Endothelial cell of umbilical vein (primary cell): ENCODE measurements at regions not wholly inside any gene's neighbourhood (a gene's known extent, or its start where the extent isn't known, plus 50 kb on each side); places are given as distances from the start of the nearest gene placed in this dataset.

Experiments used
- BruUV-seq: library from RNA; stranded (reverse); fragments of 400-500 nt; replicated peaks from 2 replicates; lab custom pipeline; 2021; lab: Mats Ljungman, UMichigan
- CTCF ChIA-PET: fragments of 300-600, 350-600 bp; sonication (Branson Sonifier 250); formaldehyde crosslinking; loops from one replicate; lab custom pipeline; 2021; ENCODE audit warnings: antibody characterized with exemption, inconsistent platforms; lab: Charles Lee
- POLR2A ChIA-PET: fragments of 300-600, 350-600 bp; sonication (Branson Sonifier 250); formaldehyde crosslinking; loops from one replicate; lab custom pipeline; 2021; ENCODE audit warnings: antibody characterized with exemption, inconsistent platforms; lab: Charles Lee
- DNase-seq: peaks from one replicate; pipeline ENCODE4 v3.0.0-alpha.2; 2011; ENCODE audit warnings: low read depth, low spot score
- FAIRE-seq: peaks from 2 replicates; lab custom pipeline; 2011; peaks lifted over from hg19 to GRCh38; lab: Jason Lieb, UNC
- H2AFZ ChIP-seq: 2 replicates; pipeline ENCODE4 v1.6.0; 2012; ENCODE audit warnings: low read depth, low read length, control low read depth, inconsistent platforms
- H3K27ac ChIP-seq: 2 replicates; pipeline ENCODE4 v1.5.1; 2011; ENCODE audit warnings: low read depth, mild to moderate bottlenecking, control low read depth, low read length, moderate library complexity; ENCODE audit not compliant: insufficient read depth
- H3K27me3 ChIP-seq, 2 experiments: 2 replicates each; pipeline versions ENCODE4 v1.6.0 to v1.6.1; 2011; ENCODE audit warnings: low read length in 2 of 2, mixed read lengths in 1 of 2; ENCODE audit not compliant: control insufficient read depth in 2 of 2, insufficient read depth in 2 of 2
- H3K36me3 ChIP-seq, 2 experiments: 2 replicates in 1 of 2; 3 replicates in 1 of 2; pipeline ENCODE4 v1.5.1; 2011; ENCODE audit warnings: low read length in 2 of 2, mild to moderate bottlenecking in 1 of 2, moderate library complexity in 1 of 2; ENCODE audit not compliant: control insufficient read depth in 2 of 2, insufficient read depth in 2 of 2; ENCODE audit errors: extremely low read depth in 1 of 2
- H3K4me1 ChIP-seq: 3 replicates; pipeline ENCODE4 v1.5.1; 2011; ENCODE audit warnings: mild to moderate bottlenecking, low read length; ENCODE audit not compliant: control insufficient read depth, insufficient read depth; ENCODE audit errors: extremely low read depth
- H3K4me2 ChIP-seq: 2 replicates; pipeline ENCODE4 v1.6.1; 2011; ENCODE audit warnings: low read length, control low read depth, mixed read lengths; ENCODE audit not compliant: insufficient read depth
- H3K4me3 ChIP-seq, 3 experiments: fragments of 200-600 bp in 1 of 3; sonication (generic), shearing (Covaris generic) in 1 of 3; replicated peaks in 1 of 3; 2 replicates each; pipeline ENCODE4 v1.5.1; 2011 to 2016; ENCODE audit warnings: control low read depth in 3 of 3, low read length in 3 of 3, mild to moderate bottlenecking in 2 of 3, inconsistent platforms in 1 of 3, low read depth in 1 of 3, moderate library complexity in 1 of 3; ENCODE audit not compliant: insufficient read depth in 1 of 3
- H3K79me2 ChIP-seq: 2 replicates; pipeline ENCODE4 v1.6.0; 2012; ENCODE audit warnings: low read length, inconsistent platforms; ENCODE audit not compliant: control insufficient read depth, insufficient read depth
- H3K9ac ChIP-seq: replicated peaks from 2 replicates; pipeline ENCODE3; 2011; ENCODE audit warnings: low read length, control low read depth; ENCODE audit not compliant: insufficient read depth; ENCODE audit errors: extremely low read depth
- H3K9me1 ChIP-seq: replicated peaks from 3 replicates; pipeline ENCODE4 v1.6.0; 2011; ENCODE audit warnings: mild to moderate bottlenecking, low read length; ENCODE audit not compliant: control insufficient read depth, insufficient read depth; ENCODE audit errors: extremely low read depth
- H3K9me3 ChIP-seq: replicated peaks from 2 replicates; pipeline ENCODE4 v1.5.1; 2012; ENCODE audit warnings: low read length, inconsistent platforms; ENCODE audit not compliant: control insufficient read depth, insufficient read depth
- H4K20me1 ChIP-seq: replicated peaks from 2 replicates; pipeline ENCODE3; 2011; ENCODE audit warnings: mild to moderate bottlenecking, low read length; ENCODE audit not compliant: control insufficient read depth, insufficient read depth; ENCODE audit errors: extremely low read depth
- CTCF ChIP-seq, 2 donors: IDR thresholded peaks; 1 replicate in 1 of 2; 2 replicates in 1 of 2; pipeline ENCODE4 v1.5.1; 2011; ENCODE audit warnings: low read length in 2 of 2, mild to moderate bottlenecking in 2 of 2, moderate library complexity in 2 of 2, control low read depth in 1 of 2, inconsistent platforms in 1 of 2, low read depth in 1 of 2; ENCODE audit not compliant: insufficient read depth in 1 of 2; ENCODE audit errors: extremely low read depth in 1 of 2
- EZH2 ChIP-seq: IDR thresholded peaks from 2 replicates; pipeline ENCODE4 v1.6.1; 2012; ENCODE audit warnings: borderline replicate concordance, low read depth, mild to moderate bottlenecking, moderate library complexity, low read length, inconsistent platforms; ENCODE audit not compliant: severe bottlenecking
- FOS ChIP-seq: IDR thresholded peaks from 2 replicates; pipeline ENCODE4 v1.6.1; 2011; ENCODE audit warnings: mild to moderate bottlenecking, low read length, moderate library complexity, borderline replicate concordance; ENCODE audit not compliant: insufficient read depth
- GATA2 ChIP-seq: IDR thresholded peaks from 2 replicates; pipeline ENCODE4 v1.7.0; 2011; ENCODE audit warnings: low read depth, mild to moderate bottlenecking, moderate library complexity, mixed read lengths, low read length; ENCODE audit not compliant: insufficient read length, insufficient read depth
- JUN ChIP-seq: IDR thresholded peaks from 2 replicates; pipeline ENCODE4 v1.6.1; 2011; ENCODE audit warnings: borderline replicate concordance, low read depth; ENCODE audit not compliant: insufficient read length, insufficient read depth
- MYC ChIP-seq: IDR thresholded peaks from one replicate; pipeline ENCODE4 v1.6.1; 2011; ENCODE audit warnings: mild to moderate bottlenecking, low read depth, low read length
- POLR2A ChIP-seq: IDR thresholded peaks from 2 replicates; pipeline ENCODE4 v1.6.1; 2012; ENCODE audit warnings: low read depth, mild to moderate bottlenecking, control low read depth, low read length
- POLR2AphosphoS5 ChIP-seq: IDR thresholded peaks from 2 replicates; pipeline ENCODE4 v1.6.1; 2012; ENCODE audit warnings: low read depth, mild to moderate bottlenecking, control low read depth, low read length, moderate library complexity; ENCODE audit not compliant: insufficient read depth
- dilution Hi-C: fragments of 300-500 bp; cut with MboI; formaldehyde crosslinking; loops from one replicate; pipeline ENCODE4 v1.15.0; 2019; ENCODE audit warnings: low sequenced_read_pairs; ENCODE audit not compliant: extremely low pct_ligation_motif_present
- intact Hi-C: fragments of 100-400 bp; cut with micrococcal nuclease; formaldehyde crosslinking; loops from one replicate; pipeline ENCODE4 v1.10.0; 2022
- TF ChIP-seq, protein P1 (sequence below): IDR thresholded peaks from 2 replicates; pipeline ENCODE4 v1.6.1; 2011; ENCODE audit not compliant: insufficient read depth, insufficient read length

DNA sequence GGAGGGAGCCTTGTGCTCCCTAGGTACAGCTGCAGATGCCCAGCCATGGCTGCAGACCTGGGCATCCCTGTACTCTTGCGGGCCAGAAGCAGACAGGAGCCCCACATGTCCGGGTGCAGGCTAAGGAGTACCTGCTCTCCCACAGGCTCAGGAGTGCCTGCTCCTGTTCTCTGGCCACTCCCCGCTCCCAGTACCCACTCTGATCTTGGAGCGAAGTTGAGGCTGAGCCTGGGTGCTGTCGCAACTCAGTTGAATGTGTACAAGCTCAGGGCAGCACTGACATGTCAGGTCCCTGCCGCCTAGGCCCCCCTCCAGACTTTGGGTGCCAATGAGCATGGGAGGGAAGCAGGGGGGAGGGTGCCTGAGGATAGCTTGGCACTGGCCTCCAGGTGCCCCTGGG is 666.9 kb downstream of the PLPP3 start:
- no peaks in the 10 kb centered on the region for H3K9me1 ChIP-seq
- H3K27me3 ChIP-seq: no peaks in the 10 kb centered on the region
- intact Hi-C loops (loop anchor here (10.0 kb wide), 1 partner anchor 252 kb away; no protein-coding TSS in a partner anchor), dilution Hi-C loops (no loop called here)
- no peak for TF ChIP-seq JUN
- TF ChIP-seq POLR2AphosphoS5: no peak
- TF ChIP-seq GATA2: no peak
- TF ChIP-seq, protein P1, sequence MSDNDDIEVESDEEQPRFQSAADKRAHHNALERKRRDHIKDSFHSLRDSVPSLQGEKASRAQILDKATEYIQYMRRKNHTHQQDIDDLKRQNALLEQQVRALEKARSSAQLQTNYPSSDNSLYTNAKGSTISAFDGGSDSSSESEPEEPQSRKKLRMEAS: no peak
- TF ChIP-seq EZH2: no peak
- no peak for TF ChIP-seq FOS
- TF ChIP-seq POLR2A: no peak
- TF ChIP-seq CTCF (IDR thresholded peaks at IDR 0.05; ENCODE audit: extremely low read depth in 1 of 2, insufficient read depth in 1 of 2, low read depth in 1 of 2, low read length in 2 of 2): no peak
- TF ChIP-seq MYC: no peak
- FAIRE-seq (no peak), DNase-seq (no peak)
- no peaks in the 10 kb centered on the region for H4K20me1 ChIP-seq
- no peaks in the 10 kb centered on the region for H3K4me1 ChIP-seq
- no peak overlapping the region for H3K4me3 ChIP-seq
- H3K27ac ChIP-seq: no peak overlapping the region
- no peaks in the 10 kb centered on the region for H3K9me3 ChIP-seq
- BruUV-seq: no TSS peak
- ChIA-PET CTCF (interaction anchor here (1.4 kb wide), 1 partner anchor 10 kb away, joined by 5 read pairs; no protein-coding TSS in a partner anchor), POLR2A (no interaction called here)
- no peaks in the 10 kb centered on the region for H3K79me2 ChIP-seq
- no peak overlapping the region for H3K4me2 ChIP-seq
- H3K9ac ChIP-seq: no peak overlapping the region
- H3K36me3 ChIP-seq: no peaks in the 10 kb centered on the region
- H2AFZ ChIP-seq: no peak overlapping the region
